H9 (cell line): ENCODE measurements at regions not wholly inside any gene's neighbourhood (a gene's known extent, or its start where the extent isn't known, plus 50 kb on each side); places are given as distances from the start of the nearest gene placed in this dataset.
"Not testable (repeated sequence)": the region's sequence is repeated elsewhere in the genome, so short reads cannot be mapped to it uniquely, and the experiment has no call there.

Experiments used
- DNase-seq: peaks from one replicate; pipeline ENCODE4 v3.0.0-alpha.2; 2017
- H2AFZ ChIP-seq: one replicate; pipeline ENCODE4 v1.6.1; 2013; ENCODE audit warnings: mild to moderate bottlenecking, low read length, control low read depth, moderate library complexity
- H2AK5ac ChIP-seq: 2 replicates; pipeline ENCODE4 v1.6.1; 2013; ENCODE audit warnings: low read length, control low read depth, mixed read lengths; ENCODE audit not compliant: insufficient read length
- H2BK120ac ChIP-seq: one replicate; pipeline ENCODE4 v1.6.1; 2013; ENCODE audit warnings: low read depth, mild to moderate bottlenecking, low read length, control low read depth, inconsistent platforms; ENCODE audit not compliant: poor library complexity, severe bottlenecking
- H2BK12ac ChIP-seq: 2 replicates; pipeline ENCODE4 v1.6.1; 2013; ENCODE audit warnings: low read length, control low read depth, mixed read lengths, low read depth; ENCODE audit not compliant: insufficient read length
- H2BK15ac ChIP-seq: 2 replicates; pipeline ENCODE4 v1.6.1; 2013; ENCODE audit warnings: low read depth, low read length, control low read depth
- H2BK20ac ChIP-seq: one replicate; pipeline ENCODE4 v1.6.1; 2013; ENCODE audit warnings: low read depth, mild to moderate bottlenecking, low read length, control low read depth, inconsistent platforms; ENCODE audit not compliant: poor library complexity, severe bottlenecking
- H2BK5ac ChIP-seq: 2 replicates; pipeline ENCODE4 v1.6.1; 2013; ENCODE audit warnings: low read length, control low read depth, mixed read lengths; ENCODE audit not compliant: insufficient read length
- H3K14ac ChIP-seq: 2 replicates; pipeline ENCODE4 v1.6.1; 2013; ENCODE audit warnings: low read length, control low read depth; ENCODE audit not compliant: insufficient read depth
- H3K18ac ChIP-seq: 2 replicates; pipeline ENCODE4 v1.6.1; 2013; ENCODE audit warnings: low read depth, mild to moderate bottlenecking, mixed read lengths, low read length, control low read depth; ENCODE audit not compliant: insufficient read length
- H3K23ac ChIP-seq: 2 replicates; pipeline ENCODE4 v1.6.1; 2013; ENCODE audit warnings: low read length, control low read depth, mixed read lengths, low read depth; ENCODE audit not compliant: insufficient read length
- H3K23me2 ChIP-seq: 2 replicates; pipeline ENCODE4 v1.6.1; 2013; ENCODE audit warnings: low read depth, mild to moderate bottlenecking, mixed read lengths, low read length, control low read depth; ENCODE audit not compliant: insufficient read length, poor library complexity, severe bottlenecking
- H3K27ac ChIP-seq: 2 replicates; pipeline ENCODE4 v1.5.1; 2013; ENCODE audit warnings: low read length, control low read depth, mixed read lengths, low read depth; ENCODE audit not compliant: insufficient read length
- H3K27me3 ChIP-seq: 2 replicates; pipeline ENCODE4 v1.6.1; 2013; ENCODE audit warnings: low read length, control low read depth, inconsistent platforms; ENCODE audit not compliant: insufficient read depth
- H3K4ac ChIP-seq: 2 replicates; pipeline ENCODE4 v1.6.1; 2013; ENCODE audit warnings: low read depth, mild to moderate bottlenecking, control low read depth, inconsistent platforms, low read length, moderate library complexity
- H3K4me1 ChIP-seq: 2 replicates; pipeline ENCODE4 v1.6.1; 2013; ENCODE audit warnings: low read length, control low read depth, inconsistent platforms; ENCODE audit not compliant: insufficient read depth
- H3K4me2 ChIP-seq: 2 replicates; pipeline ENCODE4 v1.6.1; 2013; ENCODE audit warnings: low read length, control low read depth, mixed read lengths; ENCODE audit not compliant: insufficient read length, insufficient read depth
- H3K56ac ChIP-seq: 2 replicates; pipeline ENCODE4 v1.6.1; 2013; ENCODE audit warnings: low read depth, mild to moderate bottlenecking, mixed read lengths, low read length, control low read depth; ENCODE audit not compliant: insufficient read length
- H3K79me1 ChIP-seq: 2 replicates; pipeline ENCODE4 v1.6.1; 2013; ENCODE audit warnings: low read depth, mild to moderate bottlenecking, moderate library complexity, low read length, control low read depth, inconsistent platforms; ENCODE audit not compliant: insufficient read depth, poor library complexity, severe bottlenecking
- H3K79me2 ChIP-seq: 2 replicates; pipeline ENCODE4 v1.6.1; 2013; ENCODE audit warnings: low read length, control low read depth, inconsistent platforms; ENCODE audit not compliant: insufficient read depth
- H3K9ac ChIP-seq: 2 replicates; pipeline ENCODE4 v1.6.1; 2013; ENCODE audit warnings: low read length, control low read depth, mixed read lengths; ENCODE audit not compliant: insufficient read length; ENCODE audit errors: extremely low read depth
- H3K9me3 ChIP-seq: one replicate; pipeline ENCODE4 v1.6.1; 2013; ENCODE audit warnings: low read depth, low read length, inconsistent platforms; ENCODE audit not compliant: control insufficient read depth
- H3T11ph ChIP-seq: one replicate; pipeline ENCODE4 v1.6.1; 2013; ENCODE audit warnings: mild to moderate bottlenecking, low read length, control low read depth, inconsistent platforms
- H4K20me1 ChIP-seq: one replicate; pipeline ENCODE4 v1.6.1; 2013; ENCODE audit not compliant: control insufficient read depth, insufficient read length, insufficient read depth
- H4K5ac ChIP-seq: 2 replicates; pipeline ENCODE4 v1.6.1; 2013; ENCODE audit warnings: low read depth, mild to moderate bottlenecking, mixed read lengths, low read length, control low read depth; ENCODE audit not compliant: insufficient read length
- H4K8ac ChIP-seq: replicated peaks from 2 replicates; pipeline ENCODE4 v1.6.1; 2013; ENCODE audit warnings: low read length, control low read depth, mixed read lengths, low read depth; ENCODE audit not compliant: insufficient read length
- H4K91ac ChIP-seq: 2 replicates; pipeline ENCODE4 v1.6.1; 2013; ENCODE audit warnings: low read depth, mild to moderate bottlenecking, moderate library complexity, mixed read lengths, low read length, control low read depth; ENCODE audit not compliant: insufficient read length
- H3K27ac Mint-ChIP-seq, 3 experiments: 2 replicates in 2 of 3; 3 replicates in 1 of 3; pipeline ENCODE4 v1.8.0; 2020 to 2021; ENCODE audit warnings: mixed read lengths in 3 of 3, mild to moderate bottlenecking in 1 of 3, moderate library complexity in 1 of 3
- H3K27me3 Mint-ChIP-seq: 2 replicates; pipeline ENCODE4 v1.8.0; 2021; ENCODE audit warnings: low read depth, mild to moderate bottlenecking, moderate library complexity, mixed read lengths
- H3K36me3 Mint-ChIP-seq, 3 experiments: 2 replicates in 2 of 3; 3 replicates in 1 of 3; pipeline ENCODE4 v1.8.0; 2020 to 2021; ENCODE audit warnings: low read depth in 3 of 3, mixed read lengths in 3 of 3; ENCODE audit not compliant: insufficient read depth in 1 of 3
- H3K4me1 Mint-ChIP-seq, 2 experiments: 2 replicates each; pipeline ENCODE4 v1.8.0; 2020; ENCODE audit warnings: mixed read lengths in 2 of 2
- H3K4me3 Mint-ChIP-seq, 2 experiments: 2 replicates in 1 of 2; 3 replicates in 1 of 2; pipeline ENCODE4 v1.8.0; 2020 to 2021; ENCODE audit warnings: mild to moderate bottlenecking in 2 of 2, mixed read lengths in 2 of 2, moderate library complexity in 1 of 2
- H3K9me3 Mint-ChIP-seq, 2 experiments: 2 replicates in 1 of 2; 3 replicates in 1 of 2; pipeline ENCODE4 v1.8.0; 2020; ENCODE audit warnings: mild to moderate bottlenecking in 2 of 2, mixed read lengths in 2 of 2, moderate library complexity in 1 of 2
- WGBS: extraction: QIAGEN DNeasy Blood & Tissue Kit; methylation state at CpG from one replicate; pipeline ENCODE4 v1.1.7; 2013; ENCODE audit warnings: missing lambda C conversion rate, low lambda C conversion rate, mixed read lengths; ENCODE audit not compliant: insufficient read length; ENCODE audit errors: extremely low coverage; 5-methylcytosine and 5-hydroxymethylcytosine counted together

- DNase-seq, H3K27ac Mint-ChIP-seq, H2BK12ac ChIP-seq, H3K56ac ChIP-seq, H3K18ac ChIP-seq, H3K4me3 Mint-ChIP-seq, H4K5ac ChIP-seq, H3K9ac ChIP-seq, H4K20me1 ChIP-seq, H3K4me2 ChIP-seq, H3K14ac ChIP-seq, H2AK5ac ChIP-seq, H3K4me1 Mint-ChIP-seq, H3K79me2 ChIP-seq, H2BK120ac ChIP-seq, H3K79me1 ChIP-seq, H3K9me3 Mint-ChIP-seq, H3T11ph ChIP-seq, H3K27ac ChIP-seq, H3K4ac ChIP-seq, H3K27me3 ChIP-seq, H2AFZ ChIP-seq, H3K4me1 ChIP-seq, H3K9me3 ChIP-seq, H3K27me3 Mint-ChIP-seq, H4K91ac ChIP-seq, H2BK15ac ChIP-seq, H2BK20ac ChIP-seq, H3K23ac ChIP-seq, H4K8ac ChIP-seq, H2BK5ac ChIP-seq, H3K23me2 ChIP-seq: not testable (repeated sequence)
- WGBS: no CpG with 5 or more reads among the region's 5 CpGs
- H3K36me3 Mint-ChIP-seq: peaks cover 50 to 76% (median 73%) of the 10 kb centered on the region in 3 experiments
Measured at GRCh38 chrX:2630008-2630934, 60.8 kb upstream of the CD99 start.
